Neural cell (in vitro differentiated cells): ENCODE measurements at regions not wholly inside any gene's neighbourhood (a gene's known extent, or its start where the extent isn't known, plus 50 kb on each side); places are given as distances from the start of the nearest gene placed in this dataset.

Experiments
- H2AFZ ChIP-seq: fragments of 200-600, 300-800 bp; sonication (generic), shearing (Covaris generic); 2 replicates; pipeline ENCODE4 v1.6.0; 2014; ENCODE audit warnings: low read depth, mild to moderate bottlenecking, antibody characterized with exemption, low read length, moderate library complexity
- H3F3A ChIP-seq: fragments of 200-600 bp; shearing (Covaris generic); 2 replicates; pipeline ENCODE4 v1.6.1; 2016; ENCODE audit warnings: mild to moderate bottlenecking, moderate library complexity, mixed read lengths, antibody characterized with exemption, low read length; ENCODE audit not compliant: insufficient read depth, poor library complexity, severe bottlenecking
- H3K27ac ChIP-seq: fragments of 200-600, 300-800 bp; sonication (generic), shearing (Covaris generic); 2 replicates; pipeline ENCODE4 v1.5.1; 2014; ENCODE audit warnings: mild to moderate bottlenecking, low read length, moderate library complexity
- H3K27me3 ChIP-seq: fragments of 300-800, 200-600 bp; sonication (generic), shearing (Covaris generic); 2 replicates; pipeline ENCODE4 v1.6.0; 2014; ENCODE audit warnings: mild to moderate bottlenecking, low read depth, low read length, moderate library complexity; ENCODE audit not compliant: insufficient read depth
- H3K36me3 ChIP-seq: fragments of 300-800, 200-600 bp; sonication (generic), shearing (Covaris generic); 2 replicates; pipeline ENCODE4 v1.5.1; 2014; ENCODE audit warnings: mild to moderate bottlenecking, antibody characterized with exemption, low read length, moderate library complexity; ENCODE audit not compliant: insufficient read depth
- H3K4me2 ChIP-seq: fragments of 300-800, 200-600 bp; sonication (generic), shearing (Covaris generic); 2 replicates; pipeline ENCODE4 v1.6.0; 2014; ENCODE audit warnings: mild to moderate bottlenecking, low read length
- H3K4me3 ChIP-seq: fragments of 300-800, 200-600 bp; sonication (generic), shearing (Covaris generic); 2 replicates; pipeline ENCODE4 v1.5.1; 2014; ENCODE audit warnings: mild to moderate bottlenecking, low read length, moderate library complexity
- H3K79me2 ChIP-seq: fragments of 200-600 bp; shearing (Covaris generic); replicated peaks from 2 replicates; pipeline ENCODE4 v1.6.0; 2014; ENCODE audit warnings: mild to moderate bottlenecking, low read length, moderate library complexity; ENCODE audit not compliant: insufficient read depth
- H3K9ac ChIP-seq: fragments of 300-800, 200-600 bp; sonication (generic), shearing (Covaris generic); 2 replicates; pipeline ENCODE4 v1.6.1; 2016; ENCODE audit warnings: mild to moderate bottlenecking, low read length, mixed read lengths
- H3K9me2 ChIP-seq: fragments of 200-600 bp; shearing (Covaris generic); 2 replicates; pipeline ENCODE4 v1.6.1; 2016; ENCODE audit warnings: mild to moderate bottlenecking, low read length, mixed read lengths; ENCODE audit not compliant: insufficient read depth
- H3K9me3 ChIP-seq: fragments of 200-600, 300-800 bp; sonication (generic), shearing (Covaris generic); 2 replicates; pipeline ENCODE4 v1.6.1; 2016; ENCODE audit warnings: mild to moderate bottlenecking, mixed run types, low read length, moderate library complexity, mixed read lengths
- H4K20me1 ChIP-seq: fragments of 200-600 bp; shearing (Covaris generic); 2 replicates; pipeline ENCODE4 v1.6.1; 2016; ENCODE audit warnings: mild to moderate bottlenecking, mixed run types; ENCODE audit not compliant: insufficient read depth
- CTCF ChIP-seq: fragments of 450-650 bp; IDR thresholded peaks from 2 replicates; pipeline ENCODE4 v1.5.1; 2014; ENCODE audit warnings: antibody characterized with exemption, mild to moderate bottlenecking, moderate library complexity; ENCODE audit not compliant: poor library complexity, severe bottlenecking
- EP300 ChIP-seq: fragments of 450-650 bp; conservative IDR thresholded peaks from 2 replicates; pipeline ENCODE4 v1.6.1; 2014; ENCODE audit warnings: antibody characterized with exemption, mild to moderate bottlenecking, moderate library complexity; ENCODE audit not compliant: poor library complexity, severe bottlenecking
- EZH2 ChIP-seq: fragments of 200-600, 300-800 bp; shearing (Covaris generic), sonication (generic); IDR thresholded peaks from 2 replicates; pipeline ENCODE4 v1.6.1; 2014; ENCODE audit warnings: antibody characterized with exemption, low read length, borderline replicate concordance, mild to moderate bottlenecking; ENCODE audit not compliant: insufficient read depth, poor library complexity, severe bottlenecking
- MXI1 ChIP-seq: fragments of 450-650 bp; conservative IDR thresholded peaks from 2 replicates; pipeline ENCODE4 v1.6.1; 2014; ENCODE audit warnings: antibody characterized with exemption, mild to moderate bottlenecking; ENCODE audit not compliant: poor library complexity, severe bottlenecking
- POLR2AphosphoS5 ChIP-seq: IDR thresholded peaks from 2 replicates; pipeline ENCODE4 v1.6.1; 2012
- RAD21 ChIP-seq: fragments of 450-650 bp; conservative IDR thresholded peaks from 2 replicates; pipeline ENCODE4 v1.6.1; 2014; ENCODE audit warnings: antibody characterized with exemption, mild to moderate bottlenecking, moderate library complexity
- REST ChIP-seq: IDR thresholded peaks from 2 replicates; pipeline ENCODE4 v1.6.1; 2012; ENCODE audit warnings: borderline replicate concordance
- SMC3 ChIP-seq: fragments of 450-650 bp; conservative IDR thresholded peaks from 2 replicates; pipeline ENCODE4 v1.6.1; 2014; ENCODE audit warnings: antibody characterized with exemption, mild to moderate bottlenecking, moderate library complexity; ENCODE audit not compliant: poor library complexity
- TAF1 ChIP-seq: IDR thresholded peaks from 2 replicates; pipeline ENCODE4 v1.6.1; 2012; ENCODE audit warnings: low read depth

- Histone ChIP-seq H3F3A (no peaks in the 10 kb centered on the region), H3K4me3 (no peak overlapping the region), H3K79me2 (no peaks in the 10 kb centered on the region), H2AFZ (no peak overlapping the region), H3K4me2 (no peak overlapping the region), H4K20me1 (no peaks in the 10 kb centered on the region), H3K9me3 (no peaks in the 10 kb centered on the region), H3K27me3 (no peaks in the 10 kb centered on the region), H3K9me2 (no peaks in the 10 kb centered on the region), H3K36me3 (no peaks in the 10 kb centered on the region), H3K9ac (no peak overlapping the region), H3K27ac (no peak overlapping the region)
- TF ChIP-seq CTCF (no peak), SMC3 (no peak), EZH2 (no peak), TAF1 (no peak), EP300 (no peak), MXI1 (no peak)
Measured at GRCh38 chr6:10297832-10298231, 117.0 kb downstream of the TFAP2A start.

GRCh38 chr6:10278746-10279145 is 136.1 kb downstream of the TFAP2A start:
- TF ChIP-seq MXI1 (no peak), POLR2AphosphoS5 (no peak), SMC3 (no peak), RAD21 (no peak), REST (no peak), EP300 (no peak), EZH2 (no peak), CTCF (no peak), TAF1 (no peak)
- Histone ChIP-seq H3K4me3 (no peak overlapping the region), H3K36me3 (no peaks in the 10 kb centered on the region), H3F3A (no peaks in the 10 kb centered on the region), H3K4me2 (no peak overlapping the region), H3K27ac (no peak overlapping the region), H3K79me2 (no peaks in the 10 kb centered on the region), H3K9ac (no peak overlapping the region), H3K27me3 (no peaks in the 10 kb centered on the region), H2AFZ (no peak overlapping the region), H3K9me2 (no peaks in the 10 kb centered on the region), H3K9me3 (no peaks in the 10 kb centered on the region), H4K20me1 (no peaks in the 10 kb centered on the region)
